Activated CD8-positive, alpha-beta T cell treated with anti-CD3 and anti-CD28 coated beads, Interleukin-2, amount 10 ng/mL, durations not matched to agents 7 days and 5 days (primary cell): ENCODE measurements at regions not wholly inside any gene's neighbourhood (a gene's known extent, or its start where the extent isn't known, plus 50 kb on each side); places are given as distances from the start of the nearest gene placed in this dataset.

Experiments
- ATAC-seq: fragments of 150-1000 bp; cut with Tn5 transposase; one replicate; pipeline ENCODE4 v1.10.0; 2021; ENCODE audit warnings: moderate library complexity
- CTCF ChIA-PET: fragments of 350-600 bp; sonication (Branson Sonifier 250); formaldehyde crosslinking; loops from one replicate; lab custom pipeline; 2021; ENCODE audit warnings: antibody characterized with exemption; lab: Charles Lee
- POLR2A ChIA-PET: fragments of 350-600 bp; sonication (Branson Sonifier 250); formaldehyde crosslinking; loops from one replicate; lab custom pipeline; 2021; ENCODE audit warnings: antibody characterized with exemption; lab: Charles Lee
- DNase-seq: peaks from one replicate; pipeline ENCODE4 v3.0.0-alpha.2; 2020
- H3K27ac Mint-ChIP-seq: one replicate; pipeline ENCODE4 v1.8.0; 2021; ENCODE audit warnings: mild to moderate bottlenecking, mixed read lengths
- H3K27me3 Mint-ChIP-seq: one replicate; pipeline ENCODE4 v1.8.0; 2021; ENCODE audit warnings: low read depth, mixed read lengths
- H3K36me3 Mint-ChIP-seq: one replicate; pipeline ENCODE4 v1.8.0; 2021; ENCODE audit warnings: low read depth, mixed read lengths
- H3K4me1 Mint-ChIP-seq: one replicate; pipeline ENCODE4 v1.8.0; 2021; ENCODE audit warnings: low read depth, mixed read lengths
- H3K4me3 Mint-ChIP-seq: one replicate; pipeline ENCODE4 v1.8.0; 2021; ENCODE audit warnings: mild to moderate bottlenecking, mixed read lengths
- H3K9me3 Mint-ChIP-seq: one replicate; pipeline ENCODE4 v1.8.0; 2022; ENCODE audit warnings: mixed read lengths; ENCODE audit not compliant: insufficient read depth

- CTCF ChIA-PET = interaction anchor here (0.6 to 3.3 kb wide), 29 partner anchors 10 to 1417 kb away, joined by 3 to 56 read pairs (median 4); no protein-coding TSS in a partner anchor
- H3K27ac Mint-ChIP-seq = peak overlapping the region; percentile 95
- H3K27me3 Mint-ChIP-seq = peaks cover 7% of the 10 kb centered on the region
- DNase-seq (peak; percentile 96), ATAC-seq (peak; percentile 95)
- POLR2A ChIA-PET = no interaction called here
- H3K4me1 Mint-ChIP-seq = peaks cover 33% of the 10 kb centered on the region
- H3K4me3 Mint-ChIP-seq = peak overlapping the region; percentile 66
- H3K36me3 Mint-ChIP-seq = peaks cover 8% of the 10 kb centered on the region
- no peaks in the 10 kb centered on the region for H3K9me3 Mint-ChIP-seq
Measured at GRCh38 chr21:23968722-23969647, 1638.3 kb downstream of the MRPL39 start.

- ChIA-PET CTCF (interaction anchor here (1.0 to 3.3 kb wide), 5 partner anchors 9 to 113 kb away, joined by 3 to 56 read pairs (median 9); no protein-coding TSS in a partner anchor), POLR2A (no interaction called here)
Measured at GRCh38 chr21:23968008-23968407, 1639.3 kb downstream of the MRPL39 start.

GRCh38 chr21:23963454-23963853 is 1643.8 kb downstream of the MRPL39 start:
- Mint-ChIP-seq H3K9me3 (no peaks in the 10 kb centered on the region), H3K27ac (peak overlapping the region; percentile 11), H3K4me1 (peaks cover 16% of the 10 kb centered on the region), H3K4me3 (no peak overlapping the region), H3K36me3 (no peaks in the 10 kb centered on the region), H3K27me3 (peaks cover 8% of the 10 kb centered on the region)
- POLR2A ChIA-PET = no interaction called here
- no peak for ATAC-seq
- no peak for DNase-seq
- CTCF ChIA-PET = interaction anchor here (1.2 kb wide), 1 partner anchor 110 kb away, joined by 3 read pairs; no protein-coding TSS in a partner anchor

More at GRCh38 chr21:23968008-23968407, 1639.3 kb downstream of the MRPL39 start:
- DNase-seq (no peak), ATAC-seq (no peak)
- H3K36me3 Mint-ChIP-seq = peaks cover 8% of the 10 kb centered on the region
- H3K4me3 Mint-ChIP-seq = no peak overlapping the region
- no peaks in the 10 kb centered on the region for H3K9me3 Mint-ChIP-seq
- H3K4me1 Mint-ChIP-seq = peaks cover 34% of the 10 kb centered on the region
- H3K27ac Mint-ChIP-seq = peak overlapping the region; percentile 95
- peaks cover 5% of the 10 kb centered on the region for H3K27me3 Mint-ChIP-seq

GRCh38 chr21:23960769-23961168 is 1646.5 kb downstream of the MRPL39 start:
- Mint-ChIP-seq H3K27ac (no peak overlapping the region), H3K36me3 (no peaks in the 10 kb centered on the region), H3K4me3 (no peak overlapping the region), H3K4me1 (peaks cover 7% of the 10 kb centered on the region), H3K27me3 (peaks cover 8% of the 10 kb centered on the region), H3K9me3 (no peaks in the 10 kb centered on the region)
- no peak for DNase-seq
- CTCF ChIA-PET = interaction anchor here (1.0 to 3.6 kb wide), 2 partner anchors 8 to 25 kb away, joined by 3 to 18 read pairs; no protein-coding TSS in a partner anchor
- POLR2A ChIA-PET = no interaction called here
- no peak for ATAC-seq

GRCh38 chr21:23955135-23955843 is 1652.0 kb downstream of the MRPL39 start:
- Mint-ChIP-seq H3K36me3 (peaks cover 6% of the 10 kb centered on the region), H3K4me1 (peaks cover 34% of the 10 kb centered on the region), H3K27ac (peak overlapping the region; percentile 73), H3K4me3 (peak overlapping the region; percentile 47), H3K9me3 (no peaks in the 10 kb centered on the region), H3K27me3 (no peaks in the 10 kb centered on the region)
- DNase-seq (no peak), ATAC-seq (peak; percentile 51)
- CTCF ChIA-PET = interaction anchor here (1.1 to 1.7 kb wide), 4 partner anchors 11 to 94 kb away, joined by 3 to 10 read pairs (median 3); no protein-coding TSS in a partner anchor
- POLR2A ChIA-PET = no interaction called here

GRCh38 chr21:23952269-23952668 is 1655.0 kb downstream of the MRPL39 start:
- CTCF ChIA-PET = no interaction called here
- peaks cover 6% of the 10 kb centered on the region for H3K36me3 Mint-ChIP-seq
- ATAC-seq = no peak

GRCh38 chr21:23951251-23951650 is 1656.0 kb downstream of the MRPL39 start:
- DNase-seq (no peak), ATAC-seq (no peak)
- Mint-ChIP-seq H3K27me3 (no peaks in the 10 kb centered on the region), H3K27ac (no peak overlapping the region), H3K4me1 (peaks cover 47% of the 10 kb centered on the region), H3K4me3 (no peak overlapping the region), H3K9me3 (no peaks in the 10 kb centered on the region), H3K36me3 (peaks cover 6% of the 10 kb centered on the region)
- POLR2A ChIA-PET = no interaction called here
- CTCF ChIA-PET = no interaction called here

More at GRCh38 chr21:23952269-23952668, 1655.0 kb downstream of the MRPL39 start:
- Mint-ChIP-seq H3K27me3 (no peaks in the 10 kb centered on the region), H3K9me3 (no peaks in the 10 kb centered on the region), H3K4me1 (peaks cover 47% of the 10 kb centered on the region), H3K27ac (no peak overlapping the region), H3K4me3 (no peak overlapping the region)
- POLR2A ChIA-PET = no interaction called here
- DNase-seq = no peak

- H3K4me3 Mint-ChIP-seq = peak overlapping the region; percentile 26
- H3K9me3 Mint-ChIP-seq = no peaks in the 10 kb centered on the region
- ATAC-seq = peak; percentile 49
- DNase-seq = no peak
- CTCF ChIA-PET = interaction anchor here (1.6 kb wide), 1 partner anchor 17 kb away, joined by 4 read pairs; no protein-coding TSS in a partner anchor
- H3K4me1 Mint-ChIP-seq = peaks cover 39% of the 10 kb centered on the region
- peaks cover 6% of the 10 kb centered on the region for H3K36me3 Mint-ChIP-seq
- POLR2A ChIA-PET = no interaction called here
- H3K27me3 Mint-ChIP-seq = no peaks in the 10 kb centered on the region
- peak overlapping the region; percentile 71 for H3K27ac Mint-ChIP-seq
Measured at GRCh38 chr21:23950344-23950743, 1656.9 kb downstream of the MRPL39 start.

- POLR2A ChIA-PET = no interaction called here
- H3K36me3 Mint-ChIP-seq = peaks cover 6% of the 10 kb centered on the region
- no peaks in the 10 kb centered on the region for H3K27me3 Mint-ChIP-seq
- DNase-seq (no peak), ATAC-seq (peak; percentile 76)
- peak overlapping the region; percentile 22 for H3K27ac Mint-ChIP-seq
- H3K4me3 Mint-ChIP-seq = no peak overlapping the region
- no peaks in the 10 kb centered on the region for H3K9me3 Mint-ChIP-seq
- CTCF ChIA-PET = interaction anchor here (1.0 to 1.6 kb wide), 3 partner anchors 16 to 96 kb away, joined by 4 to 6 read pairs (median 4); no protein-coding TSS in a partner anchor
- H3K4me1 Mint-ChIP-seq = peaks cover 33% of the 10 kb centered on the region
Measured at GRCh38 chr21:23949493-23949892, 1657.8 kb downstream of the MRPL39 start.

GRCh38 chr21:23939369-23940065 is 1667.8 kb downstream of the MRPL39 start:
- peaks cover 4% of the 10 kb centered on the region for H3K4me1 Mint-ChIP-seq

GRCh38 chr21:23936991-23937390 is 1670.3 kb downstream of the MRPL39 start:
- ATAC-seq = no peak
- Mint-ChIP-seq H3K27me3 (peaks cover 7% of the 10 kb centered on the region), H3K4me1 (peaks cover 8% of the 10 kb centered on the region), H3K9me3 (no peaks in the 10 kb centered on the region), H3K27ac (no peak overlapping the region), H3K36me3 (no peaks in the 10 kb centered on the region), H3K4me3 (no peak overlapping the region)
- CTCF ChIA-PET = interaction anchor here (2.3 to 2.4 kb wide), 2 partner anchors 10 to 11 kb away, joined by 6 to 8 read pairs; no protein-coding TSS in a partner anchor
- POLR2A ChIA-PET = no interaction called here
- no peak for DNase-seq

More at GRCh38 chr21:23939369-23940065, 1667.8 kb downstream of the MRPL39 start:
- ChIA-PET POLR2A (no interaction called here), CTCF (interaction anchor here (0.7 kb wide), 1 partner anchor 29 kb away, joined by 3 read pairs; no protein-coding TSS in a partner anchor)
- no peaks in the 10 kb centered on the region for H3K36me3 Mint-ChIP-seq
- H3K27ac Mint-ChIP-seq = no peak overlapping the region
- no peaks in the 10 kb centered on the region for H3K9me3 Mint-ChIP-seq
- DNase-seq = no peak
- ATAC-seq = no peak
- peaks cover 2% of the 10 kb centered on the region for H3K27me3 Mint-ChIP-seq
- no peak overlapping the region for H3K4me3 Mint-ChIP-seq
